ENCODE measurements at regions not wholly inside any gene's neighbourhood (a gene's known extent, or its start where the extent isn't known, plus 50 kb on each side); places are given as distances from the start of the nearest gene placed in this dataset.
"Not testable (repeated sequence)": the region's sequence is repeated elsewhere in the genome, so short reads cannot be mapped to it uniquely, and the experiment has no call there.

GRCh38 chr22:47409539-47410275 lies 647.3 kb downstream of the TBC1D22A start:
- Histone ChIP-seq H3K4me3 (no peak overlapping the region), H3K36me3 (no peaks in the 10 kb centered on the region), H3K9me3 (no peaks in the 10 kb centered on the region), H3K27ac (no peak overlapping the region), H3K27me3 (no peaks in the 10 kb centered on the region), H3K4me1 (no peaks in the 10 kb centered on the region)
- TF ChIP-seq CTCF (IDR thresholded peaks at IDR 0.05): no peak
- DNase-seq (ENCODE audit: low spot score): no peak

GRCh38 chr22:47408409-47408808 lies 646.0 kb downstream of the TBC1D22A start:
- H3K4me1 ChIP-seq: no peaks in the 10 kb centered on the region
- H3K9me3 ChIP-seq: no peaks in the 10 kb centered on the region
- no peaks in the 10 kb centered on the region for H3K27me3 ChIP-seq
- no peak for TF ChIP-seq CTCF (IDR thresholded peaks at IDR 0.05)
- DNase-seq (ENCODE audit: low spot score): no peak
- H3K36me3 ChIP-seq: no peaks in the 10 kb centered on the region
- H3K4me3 ChIP-seq: no peak overlapping the region
- H3K27ac ChIP-seq: no peak overlapping the region

- Histone ChIP-seq H3K27ac (no peak overlapping the region), H3K36me3 (no peaks in the 10 kb centered on the region), H3K4me3 (no peak overlapping the region), H3K4me1 (no peaks in the 10 kb centered on the region), H3K27me3 (no peaks in the 10 kb centered on the region), H3K9me3 (no peaks in the 10 kb centered on the region)
- DNase-seq (ENCODE audit: low spot score): no peak
- no peak for TF ChIP-seq CTCF (IDR thresholded peaks at IDR 0.05)
These were observed 645.1 kb downstream of the TBC1D22A start for GRCh38 chr22:47407461-47408025.

GRCh38 chr22:47406896-47407295 lies 644.4 kb downstream of the TBC1D22A start:
- TF ChIP-seq CTCF (IDR thresholded peaks at IDR 0.05): no peak
- no peak overlapping the region for H3K27ac ChIP-seq
- no peak for DNase-seq (ENCODE audit: low spot score)
- no peaks in the 10 kb centered on the region for H3K36me3 ChIP-seq
- H3K4me3 ChIP-seq: no peak overlapping the region
- no peaks in the 10 kb centered on the region for H3K27me3 ChIP-seq
- no peaks in the 10 kb centered on the region for H3K9me3 ChIP-seq
- no peaks in the 10 kb centered on the region for H3K4me1 ChIP-seq

GRCh38 chr22:47406180-47406834 lies 643.9 kb downstream of the TBC1D22A start:
- no peak for TF ChIP-seq CTCF (IDR thresholded peaks at IDR 0.05)
- H3K27me3 ChIP-seq: no peaks in the 10 kb centered on the region
- H3K27ac ChIP-seq: no peak overlapping the region
- H3K4me1 ChIP-seq: no peaks in the 10 kb centered on the region
- no peaks in the 10 kb centered on the region for H3K36me3 ChIP-seq
- DNase-seq (ENCODE audit: low spot score): no peak
- H3K9me3 ChIP-seq: no peaks in the 10 kb centered on the region
- no peak overlapping the region for H3K4me3 ChIP-seq

- H3K36me3 ChIP-seq; H3K27me3 ChIP-seq; H3K27ac ChIP-seq; H3K4me3 ChIP-seq; DNase-seq (ENCODE audit: low spot score); H3K9me3 ChIP-seq; H3K4me1 ChIP-seq: not testable (repeated sequence)
These were observed 642.8 kb downstream of the TBC1D22A start for GRCh38 chr22:47405222-47405621.

All from right atrium auricular region (tissue), 2 donors.